GM12878 (cell line): ENCODE measurements at regions not wholly inside any gene's neighbourhood (a gene's known extent, or its start where the extent isn't known, plus 50 kb on each side); places are given as distances from the start of the nearest gene placed in this dataset.

Experiments used
- ATF3 ChIP-seq: IDR thresholded peaks from 2 replicates; pipeline ENCODE4 v1.6.1; 2011; ENCODE audit warnings: low read depth, mild to moderate bottlenecking, low read length, moderate library complexity, borderline replicate concordance; ENCODE audit errors: extremely low read depth
- BACH1 ChIP-seq: fragments of 450-650 bp; IDR thresholded peaks from 2 replicates; pipeline ENCODE4 v1.6.1; 2017; ENCODE audit warnings: mild to moderate bottlenecking, borderline replicate concordance
- CTCF ChIP-seq, 3 experiments: IDR thresholded peaks in 2 of 3; conservative IDR thresholded peaks in 1 of 3; 2 replicates each; pipeline ENCODE4 v1.5.1; 2011; ENCODE audit warnings: low read depth in 3 of 3, low read length in 3 of 3, mild to moderate bottlenecking in 3 of 3, control low read depth in 2 of 3, moderate library complexity in 2 of 3, inconsistent platforms in 1 of 3, mixed read lengths in 1 of 3; ENCODE audit not compliant: control insufficient read depth in 2 of 3, insufficient read depth in 1 of 3; ENCODE audit errors: extremely low read depth in 1 of 3
- MXI1 ChIP-seq: fragments of 150-350 bp; IDR thresholded peaks from 2 replicates; pipeline ENCODE4 v1.6.1; 2011; ENCODE audit warnings: low read depth, mild to moderate bottlenecking, inconsistent platforms, low read length, improper control_type of control experiment
- MYB ChIP-seq: fragments of 150-350 bp; IDR thresholded peaks from 2 replicates; pipeline ENCODE4 v1.6.1; 2014; ENCODE audit warnings: mild to moderate bottlenecking, low read depth, low read length, borderline replicate concordance
- NR2C1 ChIP-seq: fragments of 450-650 bp; IDR thresholded peaks from 2 replicates; pipeline ENCODE4 v1.6.1; 2017; ENCODE audit warnings: antibody characterized with exemption, mild to moderate bottlenecking, moderate library complexity
- PKNOX1 ChIP-seq: fragments of 450-650 bp; IDR thresholded peaks from 2 replicates; pipeline ENCODE4 v1.6.1; 2016; ENCODE audit warnings: mild to moderate bottlenecking
- POLR2A ChIP-seq: IDR thresholded peaks from 2 replicates; pipeline ENCODE4 v1.6.1; 2011; ENCODE audit warnings: low read depth, mild to moderate bottlenecking, low read length
- RFX5 ChIP-seq: IDR thresholded peaks from 2 replicates; pipeline ENCODE4 v1.6.1; 2011; ENCODE audit warnings: low read depth, low read length, improper control_type of control experiment
- SIX5 ChIP-seq: IDR thresholded peaks from 2 replicates; pipeline ENCODE4 v1.6.1; 2011; ENCODE audit warnings: mild to moderate bottlenecking, low read depth, low read length, moderate library complexity; ENCODE audit not compliant: severe bottlenecking
- SMARCA5 ChIP-seq: fragments of 450-650 bp; IDR thresholded peaks from 2 replicates; pipeline ENCODE4 v1.6.1; 2017; ENCODE audit warnings: mild to moderate bottlenecking
- USF1 ChIP-seq: IDR thresholded peaks from 2 replicates; pipeline ENCODE4 v1.6.1; 2011; ENCODE audit warnings: borderline replicate concordance, low read depth, mild to moderate bottlenecking, moderate library complexity, mixed read lengths, low read length; ENCODE audit not compliant: insufficient read depth; ENCODE audit errors: extremely low read length
- ZNF384 ChIP-seq: IDR thresholded peaks from 2 replicates; pipeline ENCODE4 v1.6.1; 2012; ENCODE audit warnings: low read depth, mild to moderate bottlenecking, low read length, improper control_type of control experiment, borderline replicate concordance

- TF ChIP-seq ATF3 (no peak), USF1 (no peak), SMARCA5 (no peak), POLR2A (no peak), CTCF (IDR thresholded peaks at IDR 0.05 in 2 of 3, conservative IDR thresholded peaks at IDR 0.05 in 1 of 3; ENCODE audit: control insufficient read depth in 2 of 3, extremely low read depth in 1 of 3, insufficient read depth in 1 of 3, low read depth in 3 of 3, low read length in 3 of 3) (no peak), NR2C1 (no peak), ZNF384 (no peak), SIX5 (no peak), MXI1 (no peak), RFX5 (no peak), PKNOX1 (no peak), MYB (no peak), BACH1 (no peak)
These were observed 97.9 kb downstream of the COX18 start for GRCh38 chr4:72971572-72971971.
